SH-SY5Y (cell line): ENCODE measurements at regions not wholly inside any gene's neighbourhood (a gene's known extent, or its start where the extent isn't known, plus 50 kb on each side); places are given as distances from the start of the nearest gene placed in this dataset.

Experiments used
- GATA2 ChIP-seq: IDR thresholded peaks from 2 replicates; pipeline ENCODE4 v1.6.1; 2011; ENCODE audit warnings: mild to moderate bottlenecking, low read depth, low read length
- GATA3 ChIP-seq: IDR thresholded peaks from 2 replicates; pipeline ENCODE4 v1.6.1; 2011; ENCODE audit warnings: low read depth, mild to moderate bottlenecking, low read length, moderate library complexity

GRCh38 chr1:209416716-209417115 lies 166.8 kb upstream of the CAMK1G start:
- TF ChIP-seq GATA3 (no peak), GATA2 (no peak)
